ENCODE measurements at regions not wholly inside any gene's neighbourhood (a gene's known extent, or its start where the extent isn't known, plus 50 kb on each side); places are given as distances from the start of the nearest gene placed in this dataset.

- Histone ChIP-seq H3K27ac (ENCODE audit: low read length) (no peak overlapping the region), H3K27me3 (ENCODE audit: control insufficient read depth, insufficient read depth, low read length) (peaks cover 2% of the 10 kb centered on the region; the same call in 1 of the 2 replicates), H3K9me3 (ENCODE audit: control insufficient read depth, insufficient read depth, low read depth, low read length) (no peaks in the 10 kb centered on the region), H3K36me3 (ENCODE audit: control insufficient read depth, insufficient read depth, low read length) (no peaks in the 10 kb centered on the region), H3K4me3 (ENCODE audit: low read depth in 2 of 2, low read length in 2 of 2) (no peak overlapping the region), H3K4me1 (ENCODE audit: control insufficient read depth, insufficient read depth, low read length) (no peaks in the 10 kb centered on the region; the same call in 1 of the 2 replicates)
- CTCF ChIA-PET, result no interaction called here
- ATAC-seq (no peak), DNase-seq (ENCODE audit: low read depth, low spot score) (no peak)
- no TSS peak for BruUV-seq (replicated peaks)
- intact Hi-C loops (cut with micrococcal nuclease; ENCODE audit: unreplicated experiment) (no loop called here), in situ Hi-C loops (cut with HindIII; ENCODE audit: low pct_unique_long_range_greater_than_20kb, low sequenced_read_pairs) (no loop called here)
- TF ChIP-seq CTCF (IDR thresholded peaks at IDR 0.05) (no peak), SIN3A (IDR thresholded peaks at IDR 0.05; ENCODE audit: borderline replicate concordance, insufficient read depth, low read depth, low read length) (no peak), POLR2AphosphoS5 (IDR thresholded peaks at IDR 0.05; ENCODE audit: low read depth, low read length) (no peak), TCF7L2 (IDR thresholded peaks at IDR 0.05; ENCODE audit: low read depth, low read length) (no peak)
- TF ChIP-seq, protein P1, sequence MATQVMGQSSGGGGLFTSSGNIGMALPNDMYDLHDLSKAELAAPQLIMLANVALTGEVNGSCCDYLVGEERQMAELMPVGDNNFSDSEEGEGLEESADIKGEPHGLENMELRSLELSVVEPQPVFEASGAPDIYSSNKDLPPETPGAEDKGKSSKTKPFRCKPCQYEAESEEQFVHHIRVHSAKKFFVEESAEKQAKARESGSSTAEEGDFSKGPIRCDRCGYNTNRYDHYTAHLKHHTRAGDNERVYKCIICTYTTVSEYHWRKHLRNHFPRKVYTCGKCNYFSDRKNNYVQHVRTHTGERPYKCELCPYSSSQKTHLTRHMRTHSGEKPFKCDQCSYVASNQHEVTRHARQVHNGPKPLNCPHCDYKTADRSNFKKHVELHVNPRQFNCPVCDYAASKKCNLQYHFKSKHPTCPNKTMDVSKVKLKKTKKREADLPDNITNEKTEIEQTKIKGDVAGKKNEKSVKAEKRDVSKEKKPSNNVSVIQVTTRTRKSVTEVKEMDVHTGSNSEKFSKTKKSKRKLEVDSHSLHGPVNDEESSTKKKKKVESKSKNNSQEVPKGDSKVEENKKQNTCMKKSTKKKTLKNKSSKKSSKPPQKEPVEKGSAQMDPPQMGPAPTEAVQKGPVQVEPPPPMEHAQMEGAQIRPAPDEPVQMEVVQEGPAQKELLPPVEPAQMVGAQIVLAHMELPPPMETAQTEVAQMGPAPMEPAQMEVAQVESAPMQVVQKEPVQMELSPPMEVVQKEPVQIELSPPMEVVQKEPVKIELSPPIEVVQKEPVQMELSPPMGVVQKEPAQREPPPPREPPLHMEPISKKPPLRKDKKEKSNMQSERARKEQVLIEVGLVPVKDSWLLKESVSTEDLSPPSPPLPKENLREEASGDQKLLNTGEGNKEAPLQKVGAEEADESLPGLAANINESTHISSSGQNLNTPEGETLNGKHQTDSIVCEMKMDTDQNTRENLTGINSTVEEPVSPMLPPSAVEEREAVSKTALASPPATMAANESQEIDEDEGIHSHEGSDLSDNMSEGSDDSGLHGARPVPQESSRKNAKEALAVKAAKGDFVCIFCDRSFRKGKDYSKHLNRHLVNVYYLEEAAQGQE (IDR thresholded peaks at IDR 0.05; ENCODE audit: insufficient read depth in 1 of 2, low read depth in 2 of 2, low read length in 1 of 2), result no peak
- POLR2A ChIA-PET, result no interaction called here
These were observed 127.0 kb downstream of the RBFOX3 start for GRCh38 chr17:79483842-79484241.

GRCh38 chr17:79482727-79483521, 127.9 kb downstream of the RBFOX3 start:
- no peaks in the 10 kb centered on the region for H3K36me3 ChIP-seq (ENCODE audit: control insufficient read depth, insufficient read depth, low read length)
- H3K27me3 ChIP-seq (ENCODE audit: control insufficient read depth, insufficient read depth, low read length), result peaks cover 4% of the 10 kb centered on the region; the same call in 1 of the 2 replicates
- H3K27ac ChIP-seq (ENCODE audit: low read length), result no peak overlapping the region
- no TSS peak for BruUV-seq (replicated peaks)
- intact Hi-C loops (cut with micrococcal nuclease; ENCODE audit: unreplicated experiment), result no loop called here
- H3K4me3 ChIP-seq (ENCODE audit: low read depth in 2 of 2, low read length in 2 of 2), result no peak overlapping the region
- H3K9me3 ChIP-seq (ENCODE audit: control insufficient read depth, insufficient read depth, low read depth, low read length), result no peaks in the 10 kb centered on the region
- peaks cover 2% of the 10 kb centered on the region; the same call in 1 of the 2 replicates for H3K4me1 ChIP-seq (ENCODE audit: control insufficient read depth, insufficient read depth, low read length)
- ATAC-seq (no peak), DNase-seq (ENCODE audit: low read depth, low spot score) (no peak)
- in situ Hi-C loops (cut with HindIII; ENCODE audit: low pct_unique_long_range_greater_than_20kb, low sequenced_read_pairs), result no loop called here
- CTCF ChIA-PET, result interaction anchor here (1.0 kb wide), 1 partner anchor 72 kb away, joined by 3 read pairs; no protein-coding TSS in a partner anchor
- no peak for TF ChIP-seq TCF7L2 (IDR thresholded peaks at IDR 0.05; ENCODE audit: low read depth, low read length)
- TF ChIP-seq, protein P1 (IDR thresholded peaks at IDR 0.05; ENCODE audit: insufficient read depth in 1 of 2, low read depth in 2 of 2, low read length in 1 of 2), result no peak
- TF ChIP-seq POLR2AphosphoS5 (IDR thresholded peaks at IDR 0.05; ENCODE audit: low read depth, low read length), result no peak
- TF ChIP-seq SIN3A (IDR thresholded peaks at IDR 0.05; ENCODE audit: borderline replicate concordance, insufficient read depth, low read depth, low read length), result no peak
- no peak for TF ChIP-seq CTCF (IDR thresholded peaks at IDR 0.05)
- POLR2A ChIA-PET, result no interaction called here
